GM21367 (cell line): ENCODE measurements at regions not wholly inside any gene's neighbourhood (a gene's known extent, or its start where the extent isn't known, plus 50 kb on each side); places are given as distances from the start of the nearest gene placed in this dataset.

Experiments
- ATAC-seq: cut with Tn5 transposase; IDR thresholded peaks from one replicate; pipeline ENCODE4 v1.9.1; 2021; ENCODE audit not compliant: unreplicated experiment

GRCh38 chr2:234286118-234286598 lies 210.7 kb downstream of the ARL4C start:
- ATAC-seq: no peak

- no peak for ATAC-seq
Observed at GRCh38 chr2:234285541-234285940, 211.3 kb downstream of the ARL4C start.

DNA sequence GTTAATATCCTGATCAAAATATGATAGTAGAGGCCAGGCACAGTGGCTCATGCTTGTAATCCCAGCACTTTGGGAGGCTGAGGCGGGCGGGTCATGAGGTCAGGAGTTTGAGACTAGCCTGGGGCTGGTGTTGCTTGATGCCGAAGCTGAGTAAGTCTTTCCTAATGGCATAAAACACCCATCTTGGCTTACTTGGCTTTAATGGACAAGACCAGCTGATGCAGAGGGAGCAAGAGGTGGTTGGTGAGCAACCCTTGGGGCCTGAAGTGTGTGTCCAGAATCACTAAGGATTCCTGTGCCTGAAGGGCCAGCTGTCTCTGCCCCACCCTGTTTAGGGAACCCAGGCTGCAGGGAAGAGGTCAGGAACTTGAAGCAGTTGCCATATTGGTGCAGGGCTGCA lies 217.2 kb downstream of the ARL4C start:
- ATAC-seq: no peak

GRCh38 chr2:234278556-234279255 lies 218.2 kb downstream of the ARL4C start:
- ATAC-seq: no peak

DNA sequence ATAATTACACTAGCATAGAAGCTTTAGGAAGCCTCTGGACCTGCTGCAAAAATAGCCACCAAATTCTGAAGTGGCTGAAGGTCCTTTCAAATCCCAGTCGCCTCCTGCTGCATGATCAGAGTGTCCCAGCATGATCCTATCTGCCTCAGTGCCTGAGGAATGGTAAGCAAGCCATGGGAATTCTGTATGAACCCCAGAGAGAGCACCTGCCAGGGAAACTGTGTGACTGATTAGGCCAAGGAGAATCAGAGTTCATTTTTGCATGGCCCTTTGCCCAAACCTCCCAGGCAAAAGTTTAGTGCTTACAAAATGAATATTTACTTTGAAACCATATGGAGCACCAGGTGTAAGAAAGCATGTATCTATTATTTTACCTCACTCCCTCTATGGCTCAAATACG lies 221.4 kb downstream of the ARL4C start:
- no peak for ATAC-seq

GRCh38 chr2:234273887-234274584 lies 222.8 kb downstream of the ARL4C start:
- no peak for ATAC-seq

DNA sequence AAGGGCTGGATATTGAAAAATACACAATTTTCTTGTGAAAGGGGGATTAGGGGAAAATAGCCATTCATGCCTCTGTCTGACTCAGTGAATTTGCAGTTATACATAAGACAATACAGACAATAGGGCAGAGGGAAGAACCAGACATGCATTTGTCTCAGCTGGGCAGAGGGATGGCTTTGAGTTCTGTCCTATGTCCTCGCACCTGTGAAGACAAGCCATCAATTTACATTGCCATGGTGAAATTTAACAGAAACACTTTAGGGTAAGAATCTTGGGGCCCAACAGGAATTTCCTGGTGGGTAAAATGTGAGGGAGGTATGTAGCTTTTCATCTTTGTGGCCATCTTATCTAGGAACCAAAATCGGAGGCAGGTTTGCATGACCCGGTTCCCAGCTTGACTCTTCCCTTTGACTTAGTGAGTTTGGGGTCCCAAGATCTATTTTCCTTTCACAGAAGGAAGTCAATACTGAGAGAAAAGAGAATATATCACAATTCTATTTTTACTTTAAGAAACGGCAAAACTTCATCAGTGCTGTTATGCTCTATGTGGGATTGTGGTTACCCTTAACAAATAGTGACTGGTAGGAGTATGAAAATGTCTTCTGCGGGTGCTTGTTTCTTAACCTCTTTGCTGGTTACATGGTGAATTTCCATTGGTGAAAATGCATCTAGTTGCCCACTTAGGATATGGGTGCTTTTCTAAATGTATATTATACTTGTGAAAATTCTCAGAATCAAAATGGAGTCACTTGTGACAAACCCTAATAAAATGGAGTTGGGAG lies 221.8 kb downstream of the SPP2 start:
- ATAC-seq: no peak

- no peak for ATAC-seq
Observed at GRCh38 chr2:234271338-234271737, 220.8 kb downstream of the SPP2 start.

DNA sequence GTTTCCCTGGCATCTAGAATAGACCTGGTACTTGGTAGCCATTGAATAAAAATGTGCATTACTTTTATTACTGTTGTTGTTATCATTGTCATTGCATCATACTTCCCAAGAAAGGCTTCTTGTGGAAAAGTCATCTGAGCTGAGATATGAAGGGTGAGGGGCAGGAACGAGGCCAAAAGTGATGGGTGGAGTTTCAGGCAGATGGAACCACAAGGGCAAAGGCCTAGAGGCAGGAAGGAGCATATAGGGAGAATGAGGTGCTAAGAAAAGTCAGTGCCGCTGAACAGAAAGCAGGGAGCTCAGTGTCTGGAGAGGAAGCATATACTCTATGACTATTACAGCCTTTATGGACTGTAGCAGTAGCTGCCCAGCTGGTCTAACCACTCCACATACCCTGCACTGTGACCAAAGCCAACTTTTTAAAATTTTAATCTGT lies 219.3 kb downstream of the SPP2 start:
- ATAC-seq: no peak

GRCh38 chr2:234267534-234267933 lies 217.0 kb downstream of the SPP2 start:
- ATAC-seq: no peak

DNA sequence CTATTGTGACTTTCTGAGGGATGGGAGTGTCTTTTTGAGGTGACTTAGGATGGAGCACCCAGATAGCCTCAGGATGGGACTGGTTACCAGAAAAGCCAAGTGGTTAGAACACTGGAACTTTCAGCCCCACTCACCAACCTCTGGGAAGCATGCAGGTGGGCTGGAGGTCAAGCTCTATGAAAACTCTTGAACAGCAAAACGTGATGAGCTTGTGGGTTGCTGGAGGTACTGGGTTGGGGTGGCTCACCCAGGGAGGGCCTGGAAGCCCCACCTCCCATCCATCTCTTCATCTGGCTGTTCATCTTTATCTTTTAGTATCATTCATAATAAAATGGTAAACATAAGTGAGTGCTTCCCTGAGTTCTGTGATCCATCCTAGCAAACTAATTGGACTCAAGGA lies 216.4 kb downstream of the SPP2 start:
- ATAC-seq: no peak

- no peak for ATAC-seq
Observed at GRCh38 chr2:234265206-234265605, 214.7 kb downstream of the SPP2 start.

DNA sequence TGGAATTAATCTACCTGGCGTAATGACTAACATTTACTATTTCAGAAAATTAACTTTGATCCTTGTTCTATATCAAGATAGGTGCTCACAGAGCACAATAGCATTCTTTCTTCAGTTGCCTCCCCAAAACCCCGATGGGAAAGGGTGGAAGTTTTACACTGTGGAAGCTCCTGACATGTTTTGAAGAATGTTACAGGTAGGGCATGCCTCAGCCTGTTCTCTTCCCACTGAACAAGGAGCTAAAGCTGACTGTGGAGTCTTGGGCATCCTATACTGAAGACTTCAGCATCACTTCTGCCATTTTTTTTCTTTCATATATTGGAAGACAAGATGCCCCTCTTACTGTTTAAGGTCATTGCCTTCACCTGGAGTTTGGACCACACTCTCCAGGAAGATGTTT lies 211.2 kb downstream of the SPP2 start:
- no peak for ATAC-seq

- no peak for ATAC-seq
Observed at GRCh38 chr2:234259440-234259839, 208.9 kb downstream of the SPP2 start.

- ATAC-seq: no peak
Observed at GRCh38 chr2:234258562-234259141, 208.2 kb downstream of the SPP2 start.

GRCh38 chr2:234257859-234258561 lies 207.5 kb downstream of the SPP2 start:
- no peak for ATAC-seq

GRCh38 chr2:234256516-234256915 lies 206.0 kb downstream of the SPP2 start:
- no peak for ATAC-seq

- ATAC-seq: no peak
Observed at GRCh38 chr2:234254783-234255521, 204.4 kb downstream of the SPP2 start.

GRCh38 chr2:234252772-234253171 lies 202.3 kb downstream of the SPP2 start:
- no peak for ATAC-seq
